ENCODE measurements at regions not wholly inside any gene's neighbourhood (a gene's known extent, or its start where the extent isn't known, plus 50 kb on each side); places are given as distances from the start of the nearest gene placed in this dataset.

GRCh38 chr2:38509947-38510326 lies 92.8 kb downstream of the HNRNPLL start:
- no peak overlapping the region for H3K27ac ChIP-seq
- TF ChIP-seq, protein P1, sequence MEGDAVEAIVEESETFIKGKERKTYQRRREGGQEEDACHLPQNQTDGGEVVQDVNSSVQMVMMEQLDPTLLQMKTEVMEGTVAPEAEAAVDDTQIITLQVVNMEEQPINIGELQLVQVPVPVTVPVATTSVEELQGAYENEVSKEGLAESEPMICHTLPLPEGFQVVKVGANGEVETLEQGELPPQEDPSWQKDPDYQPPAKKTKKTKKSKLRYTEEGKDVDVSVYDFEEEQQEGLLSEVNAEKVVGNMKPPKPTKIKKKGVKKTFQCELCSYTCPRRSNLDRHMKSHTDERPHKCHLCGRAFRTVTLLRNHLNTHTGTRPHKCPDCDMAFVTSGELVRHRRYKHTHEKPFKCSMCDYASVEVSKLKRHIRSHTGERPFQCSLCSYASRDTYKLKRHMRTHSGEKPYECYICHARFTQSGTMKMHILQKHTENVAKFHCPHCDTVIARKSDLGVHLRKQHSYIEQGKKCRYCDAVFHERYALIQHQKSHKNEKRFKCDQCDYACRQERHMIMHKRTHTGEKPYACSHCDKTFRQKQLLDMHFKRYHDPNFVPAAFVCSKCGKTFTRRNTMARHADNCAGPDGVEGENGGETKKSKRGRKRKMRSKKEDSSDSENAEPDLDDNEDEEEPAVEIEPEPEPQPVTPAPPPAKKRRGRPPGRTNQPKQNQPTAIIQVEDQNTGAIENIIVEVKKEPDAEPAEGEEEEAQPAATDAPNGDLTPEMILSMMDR (conservative IDR thresholded peaks at IDR 0.05), result no peak

DNA sequence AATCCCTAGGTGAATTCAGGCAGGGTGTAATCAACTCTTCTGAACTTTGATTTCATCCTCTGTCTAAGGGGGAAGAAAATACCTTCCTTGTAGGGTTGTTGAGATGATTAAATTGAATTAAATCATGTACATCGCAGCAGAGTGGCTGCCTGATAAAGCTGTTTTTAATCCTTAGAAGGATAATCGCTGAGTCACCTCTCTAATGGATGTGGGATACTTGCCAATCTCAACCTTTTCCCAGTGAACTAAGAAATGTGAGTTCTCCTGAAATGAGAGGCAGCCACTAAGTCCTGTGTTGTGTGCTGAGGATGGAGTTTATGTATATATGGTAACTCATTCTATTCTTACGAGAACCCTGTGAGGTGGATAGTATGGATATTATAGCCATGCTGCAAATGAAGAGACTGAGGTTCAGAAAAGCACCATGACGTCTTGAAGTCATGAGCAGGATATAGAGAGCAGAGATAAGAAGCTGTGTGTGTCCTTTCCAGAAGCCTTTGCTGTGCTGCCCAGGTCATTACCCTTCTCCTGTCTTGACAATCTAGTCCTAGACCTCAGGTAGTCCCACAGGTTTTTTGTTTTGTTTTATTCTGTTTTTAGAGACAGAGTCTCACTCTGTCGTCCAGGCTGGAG lies 93.3 kb downstream of the HNRNPLL start:
- no peak overlapping the region for H3K27ac ChIP-seq
- TF ChIP-seq, protein P1 (conservative IDR thresholded peaks at IDR 0.05), result no peak

DNA sequence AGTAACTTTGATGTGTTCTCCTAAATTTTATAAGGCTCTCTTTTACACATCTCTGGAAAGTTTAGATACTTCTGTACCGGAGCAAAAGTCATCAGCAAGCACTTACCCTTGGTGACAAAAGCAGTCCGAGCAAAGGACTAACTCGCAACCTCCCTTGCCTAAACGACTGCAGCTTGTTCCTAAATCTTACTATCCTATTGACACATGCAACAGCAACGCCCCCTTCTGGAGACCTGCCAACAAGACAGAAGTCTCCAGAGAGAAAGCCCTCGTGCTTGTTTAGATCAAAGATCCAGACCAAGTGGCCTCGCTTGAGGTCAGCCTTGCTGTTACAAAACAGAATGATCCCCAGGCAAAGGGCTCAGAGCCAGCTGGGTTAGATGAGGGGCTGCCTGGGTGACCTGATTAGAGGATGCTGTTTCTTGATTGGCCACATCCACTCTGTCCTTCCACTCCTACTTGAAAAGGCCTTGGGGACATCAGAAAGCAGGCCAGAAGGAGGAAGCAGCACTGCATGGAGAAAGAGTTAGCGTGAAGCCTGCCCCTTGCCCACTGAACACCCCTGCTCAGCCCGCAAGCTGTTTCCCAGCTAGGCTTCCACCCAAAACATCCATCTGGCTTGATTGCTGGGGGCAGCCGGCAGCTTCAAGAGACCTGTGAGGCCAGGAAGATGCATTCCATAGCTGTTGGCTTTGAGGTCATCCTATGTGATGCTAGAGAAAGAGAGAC lies 94.3 kb downstream of the HNRNPLL start:
- H3K27ac ChIP-seq, result no peak overlapping the region
- TF ChIP-seq, protein P1 (conservative IDR thresholded peaks at IDR 0.05), result peak; percentile 76

GRCh38 chr2:38507712-38508111 lies 95.0 kb downstream of the HNRNPLL start:
- TF ChIP-seq, protein P1 (conservative IDR thresholded peaks at IDR 0.05), result no peak
- no peak overlapping the region for H3K27ac ChIP-seq

DNA sequence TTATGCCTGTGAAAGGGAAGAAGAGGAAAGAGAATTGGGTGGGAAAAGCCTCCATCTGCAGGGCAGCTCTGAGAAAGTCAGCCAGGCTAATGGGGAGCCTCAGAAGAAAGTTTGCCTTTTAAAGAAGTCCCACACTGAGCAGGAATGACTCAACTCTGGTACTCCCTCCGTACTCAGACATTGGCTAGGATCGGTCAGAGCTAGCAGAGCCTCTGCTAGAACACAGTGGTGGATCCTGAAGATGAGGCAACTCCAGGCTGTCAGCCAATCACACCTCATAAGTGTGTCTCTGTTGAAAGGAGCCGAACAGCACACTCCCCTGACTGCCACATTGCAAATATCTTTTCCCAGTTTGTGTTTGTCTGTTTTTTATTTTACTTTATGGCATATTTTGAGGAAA lies 96.9 kb downstream of the HNRNPLL start:
- TF ChIP-seq, protein P1 (conservative IDR thresholded peaks at IDR 0.05), result no peak
- no peak overlapping the region for H3K27ac ChIP-seq

DNA sequence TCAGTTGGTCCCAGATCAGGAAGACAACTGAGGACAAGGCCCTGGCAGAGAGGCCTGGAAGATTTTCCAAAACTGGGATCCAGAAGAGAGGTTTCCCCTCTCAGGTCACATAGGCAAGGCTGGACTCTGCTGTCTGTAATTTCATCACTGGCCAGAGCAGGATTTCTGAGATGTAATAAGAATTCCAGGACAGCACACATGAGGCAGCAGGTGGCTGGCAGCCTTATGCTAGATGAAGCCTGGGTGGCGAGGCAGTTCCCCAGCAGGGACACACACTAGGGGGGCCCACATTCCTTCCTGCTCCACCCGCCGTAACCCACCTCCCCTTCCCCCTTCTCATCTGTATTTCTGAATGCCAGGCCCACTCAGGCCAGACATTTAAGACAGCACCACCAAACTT lies 98.6 kb downstream of the HNRNPLL start:
- TF ChIP-seq, protein P1 (conservative IDR thresholded peaks at IDR 0.05), result no peak
- H3K27ac ChIP-seq, result no peak overlapping the region

GRCh38 chr2:38502107-38502506 lies 100.6 kb downstream of the HNRNPLL start:
- H3K27ac ChIP-seq, result no peak overlapping the region
- TF ChIP-seq, protein P1 (conservative IDR thresholded peaks at IDR 0.05), result no peak

Measured in VCaP (cell line).